K562 (cell line): ENCODE measurements at regions not wholly inside any gene's neighbourhood (a gene's known extent, or its start where the extent isn't known, plus 50 kb on each side); places are given as distances from the start of the nearest gene placed in this dataset.

ENCODE experiments used
- CHCHD3 ChIP-seq: fragments of 250-450 bp; sonication (Bioruptor Pico); IDR thresholded peaks from 2 replicates; pipeline ENCODE4 v2.1.2; 2022; ENCODE audit warnings: mild to moderate bottlenecking
- EP300 ChIP-seq: IDR thresholded peaks from 2 replicates; pipeline ENCODE4 v1.6.1; 2012; ENCODE audit warnings: low read length, improper control_type of control experiment
- HDAC2 ChIP-seq: fragments of 450-650 bp; IDR thresholded peaks from 2 replicates; pipeline ENCODE4 v1.6.1; 2016; ENCODE audit warnings: mild to moderate bottlenecking
- MTF1 ChIP-seq: fragments of 250-450 bp; sonication (Bioruptor Pico); IDR thresholded peaks from 2 replicates; pipeline ENCODE4 v1.9.0; 2021; ENCODE audit warnings: moderate library complexity, mild to moderate bottlenecking, inconsistent platforms, borderline replicate concordance
- NR1H2 ChIP-seq: sonication (generic); formaldehyde crosslinking; IDR thresholded peaks from 2 replicates; pipeline ENCODE4 v1.4.0; 2020; ENCODE audit warnings: mild to moderate bottlenecking, missing genetic modification reagents
- PTBP1 ChIP-seq: fragments of 200-400 bp; formaldehyde crosslinking; IDR thresholded peaks from 2 replicates; pipeline ENCODE4 v1.6.1; 2017; ENCODE audit warnings: low read depth, low read length
- RB1 ChIP-seq: fragments of 450-650 bp; IDR thresholded peaks from 2 replicates; pipeline ENCODE4 v1.6.1; 2017; ENCODE audit warnings: low read depth, mild to moderate bottlenecking
- RBM15 ChIP-seq: fragments of 200-400 bp; formaldehyde crosslinking; IDR thresholded peaks from 2 replicates; pipeline ENCODE4 v1.6.1; 2018; ENCODE audit warnings: mild to moderate bottlenecking, low read length, moderate library complexity; ENCODE audit not compliant: insufficient read depth
- TAF15 ChIP-seq: fragments of 200-400 bp; formaldehyde crosslinking; IDR thresholded peaks from 2 replicates; pipeline ENCODE4 v1.6.1; 2017; ENCODE audit warnings: mild to moderate bottlenecking, low read depth, low read length, moderate library complexity
- YY1 ChIP-seq, 3 experiments: IDR thresholded peaks; 2 replicates each; pipeline ENCODE4 v1.6.1; 2011; ENCODE audit warnings: low read length in 2 of 3, mild to moderate bottlenecking in 2 of 3, moderate library complexity in 2 of 3, borderline replicate concordance in 1 of 3, control low read depth in 1 of 3, low read depth in 1 of 3; ENCODE audit not compliant: insufficient read depth in 3 of 3, insufficient replicate concordance in 2 of 3, control insufficient read depth in 1 of 3, insufficient read length in 1 of 3; ENCODE audit errors: extremely low read depth in 1 of 3
- TF ChIP-seq, protein P1 (sequence below): fragments of 250-450 bp; sonication (Bioruptor Pico); IDR thresholded peaks from 2 replicates; pipeline ENCODE4 v1.9.0; 2021; ENCODE audit warnings: mild to moderate bottlenecking, inconsistent platforms
- TF ChIP-seq, protein P2 (sequence below), 3 experiments: fragments of 200-800 bp in 1 of 3; fragments of 250-450 bp in 1 of 3; fragments of 450-650 bp in 1 of 3; sonication (Bioruptor Pico) in 1 of 3; sonication (Bioruptor generic) in 1 of 3; formaldehyde crosslinking in 1 of 3; IDR thresholded peaks; 2 replicates each; pipeline versions ENCODE4 v1.6.1 to v1.8.0; 2016 to 2022; ENCODE audit warnings: mild to moderate bottlenecking in 2 of 3, missing genetic modification characterization in 2 of 3, missing compliant biosample characterization in 1 of 3, moderate library complexity in 1 of 3
- TF ChIP-seq, protein P3 (sequence below): sonication (generic); formaldehyde crosslinking; IDR thresholded peaks from 2 replicates; pipeline ENCODE4 v1.4.0; 2020; ENCODE audit warnings: mild to moderate bottlenecking, missing genetic modification reagents
- TF ChIP-seq, protein P4 (sequence below): IDR thresholded peaks from 2 replicates; pipeline ENCODE4 v1.6.1; 2012; ENCODE audit warnings: low read depth, low read length, improper control_type of control experiment, borderline replicate concordance
- TF ChIP-seq, protein P5 (sequence below): fragments of 250-450 bp; sonication (Bioruptor Pico); IDR thresholded peaks from 2 replicates; pipeline ENCODE4 v1.5.0; 2022; ENCODE audit warnings: mild to moderate bottlenecking

DNA sequence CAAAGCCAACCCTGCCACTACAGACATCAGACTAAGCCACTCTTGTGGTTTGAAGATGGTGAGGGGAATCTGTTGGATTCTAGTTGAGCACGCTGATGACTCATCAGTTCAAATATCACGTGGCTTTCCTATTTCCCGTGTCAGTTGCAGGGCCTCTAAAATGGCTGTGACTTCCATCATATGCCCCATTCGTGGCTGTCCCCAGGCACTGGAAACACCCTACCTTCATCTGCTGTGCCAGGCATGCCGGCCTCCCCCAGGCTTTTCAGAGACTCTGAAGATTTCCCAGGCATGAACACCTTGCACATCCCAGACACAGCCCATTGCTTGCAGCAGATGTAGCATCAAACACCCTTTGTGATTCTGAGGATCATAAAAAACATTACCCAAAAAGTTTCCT, 659.9 kb downstream of the UQCRFS1 start (continued):
- TF ChIP-seq, protein P1, sequence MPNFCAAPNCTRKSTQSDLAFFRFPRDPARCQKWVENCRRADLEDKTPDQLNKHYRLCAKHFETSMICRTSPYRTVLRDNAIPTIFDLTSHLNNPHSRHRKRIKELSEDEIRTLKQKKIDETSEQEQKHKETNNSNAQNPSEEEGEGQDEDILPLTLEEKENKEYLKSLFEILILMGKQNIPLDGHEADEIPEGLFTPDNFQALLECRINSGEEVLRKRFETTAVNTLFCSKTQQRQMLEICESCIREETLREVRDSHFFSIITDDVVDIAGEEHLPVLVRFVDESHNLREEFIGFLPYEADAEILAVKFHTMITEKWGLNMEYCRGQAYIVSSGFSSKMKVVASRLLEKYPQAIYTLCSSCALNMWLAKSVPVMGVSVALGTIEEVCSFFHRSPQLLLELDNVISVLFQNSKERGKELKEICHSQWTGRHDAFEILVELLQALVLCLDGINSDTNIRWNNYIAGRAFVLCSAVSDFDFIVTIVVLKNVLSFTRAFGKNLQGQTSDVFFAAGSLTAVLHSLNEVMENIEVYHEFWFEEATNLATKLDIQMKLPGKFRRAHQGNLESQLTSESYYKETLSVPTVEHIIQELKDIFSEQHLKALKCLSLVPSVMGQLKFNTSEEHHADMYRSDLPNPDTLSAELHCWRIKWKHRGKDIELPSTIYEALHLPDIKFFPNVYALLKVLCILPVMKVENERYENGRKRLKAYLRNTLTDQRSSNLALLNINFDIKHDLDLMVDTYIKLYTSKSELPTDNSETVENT (CRISPR knock-in tag) = no peak
- TF ChIP-seq, protein P2, sequence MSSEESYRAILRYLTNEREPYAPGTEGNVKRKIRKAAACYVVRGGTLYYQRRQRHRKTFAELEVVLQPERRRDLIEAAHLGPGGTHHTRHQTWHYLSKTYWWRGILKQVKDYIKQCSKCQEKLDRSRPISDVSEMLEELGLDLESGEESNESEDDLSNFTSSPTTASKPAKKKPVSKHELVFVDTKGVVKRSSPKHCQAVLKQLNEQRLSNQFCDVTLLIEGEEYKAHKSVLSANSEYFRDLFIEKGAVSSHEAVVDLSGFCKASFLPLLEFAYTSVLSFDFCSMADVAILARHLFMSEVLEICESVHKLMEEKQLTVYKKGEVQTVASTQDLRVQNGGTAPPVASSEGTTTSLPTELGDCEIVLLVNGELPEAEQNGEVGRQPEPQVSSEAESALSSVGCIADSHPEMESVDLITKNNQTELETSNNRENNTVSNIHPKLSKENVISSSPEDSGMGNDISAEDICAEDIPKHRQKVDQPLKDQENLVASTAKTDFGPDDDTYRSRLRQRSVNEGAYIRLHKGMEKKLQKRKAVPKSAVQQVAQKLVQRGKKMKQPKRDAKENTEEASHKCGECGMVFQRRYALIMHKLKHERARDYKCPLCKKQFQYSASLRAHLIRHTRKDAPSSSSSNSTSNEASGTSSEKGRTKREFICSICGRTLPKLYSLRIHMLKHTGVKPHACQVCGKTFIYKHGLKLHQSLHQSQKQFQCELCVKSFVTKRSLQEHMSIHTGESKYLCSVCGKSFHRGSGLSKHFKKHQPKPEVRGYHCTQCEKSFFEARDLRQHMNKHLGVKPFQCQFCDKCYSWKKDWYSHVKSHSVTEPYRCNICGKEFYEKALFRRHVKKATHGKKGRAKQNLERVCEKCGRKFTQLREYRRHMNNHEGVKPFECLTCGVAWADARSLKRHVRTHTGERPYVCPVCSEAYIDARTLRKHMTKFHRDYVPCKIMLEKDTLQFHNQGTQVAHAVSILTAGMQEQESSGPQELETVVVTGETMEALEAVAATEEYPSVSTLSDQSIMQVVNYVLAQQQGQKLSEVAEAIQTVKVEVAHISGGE (CRISPR knock-in tag; IDR thresholded peaks at IDR 0.05) = no peak
- TF ChIP-seq PTBP1 = no peak
- no peak for TF ChIP-seq NR1H2 (CRISPR knock-in tag)
- no peak for TF ChIP-seq RBM15
- TF ChIP-seq MTF1 (CRISPR knock-in tag) = no peak
- no peak for TF ChIP-seq TAF15
- no peak for TF ChIP-seq RB1
- TF ChIP-seq, protein P3, sequence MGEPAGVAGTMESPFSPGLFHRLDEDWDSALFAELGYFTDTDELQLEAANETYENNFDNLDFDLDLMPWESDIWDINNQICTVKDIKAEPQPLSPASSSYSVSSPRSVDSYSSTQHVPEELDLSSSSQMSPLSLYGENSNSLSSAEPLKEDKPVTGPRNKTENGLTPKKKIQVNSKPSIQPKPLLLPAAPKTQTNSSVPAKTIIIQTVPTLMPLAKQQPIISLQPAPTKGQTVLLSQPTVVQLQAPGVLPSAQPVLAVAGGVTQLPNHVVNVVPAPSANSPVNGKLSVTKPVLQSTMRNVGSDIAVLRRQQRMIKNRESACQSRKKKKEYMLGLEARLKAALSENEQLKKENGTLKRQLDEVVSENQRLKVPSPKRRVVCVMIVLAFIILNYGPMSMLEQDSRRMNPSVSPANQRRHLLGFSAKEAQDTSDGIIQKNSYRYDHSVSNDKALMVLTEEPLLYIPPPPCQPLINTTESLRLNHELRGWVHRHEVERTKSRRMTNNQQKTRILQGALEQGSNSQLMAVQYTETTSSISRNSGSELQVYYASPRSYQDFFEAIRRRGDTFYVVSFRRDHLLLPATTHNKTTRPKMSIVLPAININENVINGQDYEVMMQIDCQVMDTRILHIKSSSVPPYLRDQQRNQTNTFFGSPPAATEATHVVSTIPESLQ (CRISPR knock-in tag) = no peak
- TF ChIP-seq, protein P4, sequence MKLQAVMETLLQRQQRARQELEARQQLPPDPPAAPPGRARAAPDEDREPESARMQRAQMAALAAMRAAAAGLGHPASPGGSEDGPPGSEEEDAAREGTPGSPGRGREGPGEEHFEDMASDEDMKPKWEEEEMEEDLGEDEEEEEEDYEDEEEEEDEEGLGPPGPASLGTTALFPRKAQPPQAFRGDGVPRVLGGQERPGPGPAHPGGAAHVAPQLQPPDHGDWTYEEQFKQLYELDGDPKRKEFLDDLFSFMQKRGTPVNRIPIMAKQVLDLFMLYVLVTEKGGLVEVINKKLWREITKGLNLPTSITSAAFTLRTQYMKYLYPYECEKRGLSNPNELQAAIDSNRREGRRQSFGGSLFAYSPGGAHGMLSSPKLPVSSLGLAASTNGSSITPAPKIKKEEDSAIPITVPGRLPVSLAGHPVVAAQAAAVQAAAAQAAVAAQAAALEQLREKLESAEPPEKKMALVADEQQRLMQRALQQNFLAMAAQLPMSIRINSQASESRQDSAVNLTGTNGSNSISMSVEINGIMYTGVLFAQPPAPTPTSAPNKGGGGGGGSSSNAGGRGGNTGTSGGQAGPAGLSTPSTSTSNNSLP = no peak
- 0 out of 2 replicates have a peak, but pooled peaks have one; percentile 36 for TF ChIP-seq EP300
- TF ChIP-seq YY1 (IDR thresholded peaks at IDR 0.05; ENCODE audit: borderline replicate concordance in 1 of 3, control insufficient read depth in 1 of 3, extremely low read depth in 1 of 3, insufficient read depth in 3 of 3, insufficient read length in 1 of 3, insufficient replicate concordance in 2 of 3, low read depth in 1 of 3, low read length in 2 of 3) = peak in 2 of 3 experiments; percentile 26 to 87
- TF ChIP-seq, protein P5, sequence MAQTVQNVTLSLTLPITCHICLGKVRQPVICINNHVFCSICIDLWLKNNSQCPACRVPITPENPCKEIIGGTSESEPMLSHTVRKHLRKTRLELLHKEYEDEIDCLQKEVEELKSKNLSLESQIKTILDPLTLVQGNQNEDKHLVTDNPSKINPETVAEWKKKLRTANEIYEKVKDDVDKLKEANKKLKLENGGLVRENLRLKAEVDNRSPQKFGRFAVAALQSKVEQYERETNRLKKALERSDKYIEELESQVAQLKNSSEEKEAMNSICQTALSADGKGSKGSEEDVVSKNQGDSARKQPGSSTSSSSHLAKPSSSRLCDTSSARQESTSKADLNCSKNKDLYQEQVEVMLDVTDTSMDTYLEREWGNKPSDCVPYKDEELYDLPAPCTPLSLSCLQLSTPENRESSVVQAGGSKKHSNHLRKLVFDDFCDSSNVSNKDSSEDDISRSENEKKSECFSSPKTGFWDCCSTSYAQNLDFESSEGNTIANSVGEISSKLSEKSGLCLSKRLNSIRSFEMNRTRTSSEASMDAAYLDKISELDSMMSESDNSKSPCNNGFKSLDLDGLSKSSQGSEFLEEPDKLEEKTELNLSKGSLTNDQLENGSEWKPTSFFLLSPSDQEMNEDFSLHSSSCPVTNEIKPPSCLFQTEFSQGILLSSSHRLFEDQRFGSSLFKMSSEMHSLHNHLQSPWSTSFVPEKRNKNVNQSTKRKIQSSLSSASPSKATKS (CRISPR knock-in tag) = no peak
- no peak for TF ChIP-seq HDAC2
- TF ChIP-seq CHCHD3 (CRISPR knock-in tag) = no peak
